ENCODE measurements at regions not wholly inside any gene's neighbourhood (a gene's known extent, or its start where the extent isn't known, plus 50 kb on each side); places are given as distances from the start of the nearest gene placed in this dataset.

DNA sequence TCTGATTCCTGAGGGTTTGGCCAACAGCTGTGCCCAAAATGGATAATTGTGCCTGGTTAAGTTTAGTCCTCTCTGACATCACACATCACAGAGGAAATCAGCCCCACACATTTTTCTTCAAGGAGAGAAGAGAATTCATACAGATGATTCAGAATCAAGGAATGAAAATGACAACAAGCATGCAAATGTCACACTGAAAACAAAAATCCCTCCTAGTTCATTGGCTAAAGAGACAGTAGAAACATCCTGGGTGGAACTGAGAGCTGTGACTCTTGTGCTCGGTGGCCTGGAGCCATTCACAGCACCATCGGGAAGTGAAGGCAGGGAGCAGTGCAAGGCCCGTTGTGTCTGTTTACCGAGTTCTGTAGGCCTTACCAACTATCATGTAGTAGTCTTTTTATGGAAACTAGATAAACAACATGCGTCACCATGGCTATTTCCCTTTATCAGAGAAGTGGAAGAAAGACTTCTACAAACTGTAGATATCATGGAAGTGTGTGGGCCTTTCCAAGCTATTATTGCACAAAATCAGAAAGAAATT, 81.7 kb upstream of the TENT5A start:
- TF ChIP-seq, protein P1, sequence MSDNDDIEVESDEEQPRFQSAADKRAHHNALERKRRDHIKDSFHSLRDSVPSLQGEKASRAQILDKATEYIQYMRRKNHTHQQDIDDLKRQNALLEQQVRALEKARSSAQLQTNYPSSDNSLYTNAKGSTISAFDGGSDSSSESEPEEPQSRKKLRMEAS (IDR thresholded peaks at IDR 0.05), result no peak
- TF ChIP-seq YY1 (IDR thresholded peaks at IDR 0.05) (no peak), TAF1 (conservative IDR thresholded peaks at IDR 0.05) (no peak), JUND (IDR thresholded peaks at IDR 0.05) (no peak), RAD21 (IDR thresholded peaks at IDR 0.05) (no peak), FOXA1 (IDR thresholded peaks at IDR 0.05) (no peak), SP1 (IDR thresholded peaks at IDR 0.05) (no peak)
- TF ChIP-seq, protein P2, sequence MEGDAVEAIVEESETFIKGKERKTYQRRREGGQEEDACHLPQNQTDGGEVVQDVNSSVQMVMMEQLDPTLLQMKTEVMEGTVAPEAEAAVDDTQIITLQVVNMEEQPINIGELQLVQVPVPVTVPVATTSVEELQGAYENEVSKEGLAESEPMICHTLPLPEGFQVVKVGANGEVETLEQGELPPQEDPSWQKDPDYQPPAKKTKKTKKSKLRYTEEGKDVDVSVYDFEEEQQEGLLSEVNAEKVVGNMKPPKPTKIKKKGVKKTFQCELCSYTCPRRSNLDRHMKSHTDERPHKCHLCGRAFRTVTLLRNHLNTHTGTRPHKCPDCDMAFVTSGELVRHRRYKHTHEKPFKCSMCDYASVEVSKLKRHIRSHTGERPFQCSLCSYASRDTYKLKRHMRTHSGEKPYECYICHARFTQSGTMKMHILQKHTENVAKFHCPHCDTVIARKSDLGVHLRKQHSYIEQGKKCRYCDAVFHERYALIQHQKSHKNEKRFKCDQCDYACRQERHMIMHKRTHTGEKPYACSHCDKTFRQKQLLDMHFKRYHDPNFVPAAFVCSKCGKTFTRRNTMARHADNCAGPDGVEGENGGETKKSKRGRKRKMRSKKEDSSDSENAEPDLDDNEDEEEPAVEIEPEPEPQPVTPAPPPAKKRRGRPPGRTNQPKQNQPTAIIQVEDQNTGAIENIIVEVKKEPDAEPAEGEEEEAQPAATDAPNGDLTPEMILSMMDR (IDR thresholded peaks at IDR 0.05; ENCODE audit: low read depth, low read length, missing input control), result no peak
- TF ChIP-seq, protein P3, sequence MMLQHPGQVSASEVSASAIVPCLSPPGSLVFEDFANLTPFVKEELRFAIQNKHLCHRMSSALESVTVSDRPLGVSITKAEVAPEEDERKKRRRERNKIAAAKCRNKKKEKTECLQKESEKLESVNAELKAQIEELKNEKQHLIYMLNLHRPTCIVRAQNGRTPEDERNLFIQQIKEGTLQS (IDR thresholded peaks at IDR 0.05), result no peak

Data from liver (tissue), 3 donors.